NCI-H146 treated with DMSO at 0.1 percent for 48 hours (cell line): ENCODE measurements at regions not wholly inside any gene's neighbourhood (a gene's known extent, or its start where the extent isn't known, plus 50 kb on each side); places are given as distances from the start of the nearest gene placed in this dataset.
"Not testable (repeated sequence)": the region's sequence is repeated elsewhere in the genome, so short reads cannot be mapped to it uniquely, and the experiment has no call there.

Experiments
- DNase-seq: peaks from one replicate; lab custom pipeline; 2025; ENCODE audit not compliant: unreplicated experiment; lab: John Stamatoyannopoulos, UW

- no peak for DNase-seq
These were observed 258.1 kb upstream of the GK2 start for GRCh38 chr4:79666112-79666511.

GRCh38 chr4:79663865-79664264 lies 255.8 kb upstream of the GK2 start:
- DNase-seq: no peak

GRCh38 chr4:79663141-79663540 lies 255.1 kb upstream of the GK2 start:
- no peak for DNase-seq

- DNase-seq: no peak
These were observed 254.6 kb upstream of the GK2 start for GRCh38 chr4:79662651-79663050.

- DNase-seq: no peak
These were observed 253.2 kb upstream of the GK2 start for GRCh38 chr4:79661196-79661595.

GRCh38 chr4:79659308-79659870 lies 251.4 kb upstream of the GK2 start:
- DNase-seq: not testable (repeated sequence)

GRCh38 chr4:79657379-79657778 lies 249.4 kb upstream of the GK2 start:
- no peak for DNase-seq

- no peak for DNase-seq
These were observed 245.8 kb upstream of the GK2 start for GRCh38 chr4:79653871-79654270.

GRCh38 chr4:79652738-79653137 lies 244.7 kb upstream of the GK2 start:
- DNase-seq: no peak

GRCh38 chr4:79652232-79652631 lies 244.2 kb upstream of the GK2 start:
- peak; percentile 57 for DNase-seq

GRCh38 chr4:79651456-79651855 lies 243.4 kb upstream of the GK2 start:
- no peak for DNase-seq

GRCh38 chr4:79650794-79651431 lies 242.9 kb upstream of the GK2 start:
- DNase-seq: peak; percentile 28

- no peak for DNase-seq
These were observed 242.2 kb upstream of the GK2 start for GRCh38 chr4:79650217-79650616.

GRCh38 chr4:79645942-79646341 lies 237.9 kb upstream of the GK2 start:
- DNase-seq: no peak

GRCh38 chr4:79638735-79639134 lies 230.7 kb upstream of the GK2 start:
- peak; percentile 92 for DNase-seq

- DNase-seq: no peak
These were observed 229.0 kb upstream of the GK2 start for GRCh38 chr4:79636991-79637390.

GRCh38 chr4:79634111-79634510 lies 226.1 kb upstream of the GK2 start:
- no peak for DNase-seq

- DNase-seq: no peak
These were observed 224.1 kb upstream of the GK2 start for GRCh38 chr4:79632114-79632513.

- DNase-seq: no peak
These were observed 218.6 kb upstream of the GK2 start for GRCh38 chr4:79626611-79627010.

GRCh38 chr4:79626101-79626500 lies 218.1 kb upstream of the GK2 start:
- no peak for DNase-seq

GRCh38 chr4:79625361-79625760 lies 217.3 kb upstream of the GK2 start:
- no peak for DNase-seq

GRCh38 chr4:79623021-79623870 lies 215.2 kb upstream of the GK2 start:
- no peak for DNase-seq
